Vagina (tissue), 2 donors: ENCODE measurements at regions not wholly inside any gene's neighbourhood (a gene's known extent, or its start where the extent isn't known, plus 50 kb on each side); places are given as distances from the start of the nearest gene placed in this dataset.

Source experiments
- DNase-seq, 2 donors: peaks; one replicate each; pipeline ENCODE4 v3.0.0-alpha.2; 2017; ENCODE audit errors: extremely low spot score in 2 of 2
- H3K27ac ChIP-seq: fragments of 200-600 bp; sonication (generic); one replicate; pipeline ENCODE4 v1.5.1; 2019
- H3K27me3 ChIP-seq: fragments of 200-600 bp; sonication (generic); one replicate; pipeline ENCODE4 v1.5.1; 2019
- H3K36me3 ChIP-seq, 2 donors: fragments of 200-600 bp; sonication (generic); one replicate each; pipeline ENCODE4 v1.5.1; 2017 to 2019
- H3K4me1 ChIP-seq: fragments of 200-600 bp; sonication (generic); one replicate; pipeline ENCODE4 v1.5.1; 2019
- H3K4me3 ChIP-seq, 2 donors: fragments of 200-600 bp; sonication (generic); 1 replicate in 1 of 2; 2 replicates in 1 of 2; pipeline ENCODE4 v1.5.1; 2016 to 2019
- H3K9me3 ChIP-seq: fragments of 200-600 bp; sonication (generic); one replicate; pipeline ENCODE4 v1.5.1; 2019
- CTCF ChIP-seq, 3 experiments: fragments of 450-650 bp in 2 of 3; fragments of 200-600 bp in 1 of 3; sonication (generic) in 1 of 3; IDR thresholded peaks; one replicate each; pipeline ENCODE4 v1.5.1; 2017 to 2019; ENCODE audit warnings: antibody characterized with exemption in 3 of 3, mild to moderate bottlenecking in 2 of 3, moderate library complexity in 2 of 3
- POLR2A ChIP-seq, 2 donors: fragments of 450-650 bp; IDR thresholded peaks; one replicate each; pipeline ENCODE4 v1.6.1; 2017; ENCODE audit warnings: antibody characterized with exemption in 2 of 2, mild to moderate bottlenecking in 2 of 2, moderate library complexity in 2 of 2
- POLR2AphosphoS5 ChIP-seq, 2 donors: sonication (generic); formaldehyde crosslinking; IDR thresholded peaks; one replicate each; pipeline ENCODE4 v1.9.0; 2017; ENCODE audit warnings: antibody characterized with exemption in 2 of 2, mild to moderate bottlenecking in 2 of 2, low read depth in 1 of 2; ENCODE audit not compliant: insufficient read depth in 1 of 2
- intact Hi-C: fragments of 100-400 bp; cut with DNase I; formaldehyde crosslinking; loops from one replicate; pipeline ENCODE4 v1.15.1; 2023

DNA sequence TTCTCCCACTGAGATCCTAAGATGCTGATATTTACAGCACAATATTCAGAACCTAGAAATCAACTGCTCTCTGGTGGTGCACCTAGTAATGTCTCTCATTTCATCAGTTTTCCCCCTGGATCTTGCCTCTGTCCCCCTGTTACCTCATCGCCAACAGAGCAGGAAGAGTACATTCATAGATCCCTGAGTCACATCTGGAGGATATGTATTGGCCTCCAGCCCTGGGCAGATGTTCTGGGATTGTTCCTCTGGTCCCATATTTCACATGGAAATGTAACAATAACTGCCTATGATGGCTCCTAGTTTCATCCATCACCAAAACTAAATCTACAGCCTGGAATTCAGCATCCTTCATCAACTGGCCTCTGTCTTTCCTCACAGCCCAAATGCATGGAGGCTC, 278.8 kb upstream of the SLC14A2 start:
- Histone ChIP-seq H3K36me3 (no peaks in the 10 kb centered on the region), H3K27me3 (no peaks in the 10 kb centered on the region), H3K4me1 (no peaks in the 10 kb centered on the region), H3K4me3 (no peak overlapping the region), H3K27ac (no peak overlapping the region), H3K9me3 (no peaks in the 10 kb centered on the region)
- intact Hi-C loops = no loop called here
- TF ChIP-seq CTCF (IDR thresholded peaks at IDR 0.05) (no peak), POLR2AphosphoS5 (IDR thresholded peaks at IDR 0.05; ENCODE audit: insufficient read depth in 1 of 2, low read depth in 1 of 2) (no peak), POLR2A (IDR thresholded peaks at IDR 0.05) (no peak)
- no peak for DNase-seq

- Histone ChIP-seq H3K27ac (no peak overlapping the region), H3K27me3 (no peaks in the 10 kb centered on the region), H3K4me1 (no peaks in the 10 kb centered on the region), H3K9me3 (no peaks in the 10 kb centered on the region), H3K4me3 (no peak overlapping the region), H3K36me3 (no peaks in the 10 kb centered on the region)
- TF ChIP-seq POLR2A (IDR thresholded peaks at IDR 0.05) = no peak
- no peak for TF ChIP-seq POLR2AphosphoS5 (IDR thresholded peaks at IDR 0.05; ENCODE audit: insufficient read depth in 1 of 2, low read depth in 1 of 2)
- TF ChIP-seq CTCF (IDR thresholded peaks at IDR 0.05) = no peak
- intact Hi-C loops = no loop called here
- no peak for DNase-seq
These were observed 277.8 kb upstream of the SLC14A2 start for GRCh38 chr18:45337477-45337876.

GRCh38 chr18:45339810-45340550, 275.3 kb upstream of the SLC14A2 start:
- intact Hi-C loops = no loop called here
- H3K27ac ChIP-seq = no peak overlapping the region

GRCh38 chr18:45340884-45341283, 274.4 kb upstream of the SLC14A2 start:
- Histone ChIP-seq H3K4me3 (no peak overlapping the region), H3K27ac (no peak overlapping the region), H3K27me3 (no peaks in the 10 kb centered on the region), H3K9me3 (no peaks in the 10 kb centered on the region), H3K4me1 (no peaks in the 10 kb centered on the region), H3K36me3 (no peaks in the 10 kb centered on the region)
- no peak for DNase-seq
- TF ChIP-seq POLR2AphosphoS5 (IDR thresholded peaks at IDR 0.05; ENCODE audit: insufficient read depth in 1 of 2, low read depth in 1 of 2) (no peak), POLR2A (IDR thresholded peaks at IDR 0.05) (no peak)
- intact Hi-C loops = no loop called here

More at GRCh38 chr18:45339810-45340550, 275.3 kb upstream of the SLC14A2 start:
- Histone ChIP-seq H3K4me3 (no peak overlapping the region), H3K4me1 (no peaks in the 10 kb centered on the region), H3K9me3 (no peaks in the 10 kb centered on the region), H3K36me3 (no peaks in the 10 kb centered on the region), H3K27me3 (no peaks in the 10 kb centered on the region)
- no peak for TF ChIP-seq POLR2A (IDR thresholded peaks at IDR 0.05)
- DNase-seq = no peak

DNA sequence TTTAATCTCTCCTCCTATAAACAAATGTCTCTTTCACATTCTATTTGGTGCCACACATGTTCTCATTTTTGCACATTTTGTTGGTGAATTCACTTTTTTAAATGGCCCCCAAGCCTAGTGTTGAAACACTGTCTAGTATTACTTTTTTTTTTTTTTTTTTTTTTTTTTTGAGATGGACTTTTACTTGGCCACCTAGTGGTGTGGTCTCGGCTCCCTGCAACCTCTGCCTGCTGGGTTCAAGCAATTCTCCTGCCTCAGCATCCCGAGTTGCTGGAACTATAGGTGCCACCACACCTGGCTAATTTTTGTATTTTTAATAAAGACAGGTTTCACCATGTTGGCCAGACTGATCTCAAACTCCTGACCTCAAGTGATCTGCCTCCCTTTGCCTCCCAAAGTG, 273.8 kb upstream of the SLC14A2 start:
- no peaks in the 10 kb centered on the region for H3K27me3 ChIP-seq
- no peaks in the 10 kb centered on the region for H3K9me3 ChIP-seq
- H3K27ac ChIP-seq = no peak overlapping the region
- intact Hi-C loops = no loop called here
- no peak for DNase-seq
- no peaks in the 10 kb centered on the region for H3K4me1 ChIP-seq
- TF ChIP-seq CTCF (IDR thresholded peaks at IDR 0.05) = no peak
- TF ChIP-seq POLR2A (IDR thresholded peaks at IDR 0.05) = no peak
- no peak for TF ChIP-seq POLR2AphosphoS5 (IDR thresholded peaks at IDR 0.05; ENCODE audit: insufficient read depth in 1 of 2, low read depth in 1 of 2)
- no peaks in the 10 kb centered on the region for H3K36me3 ChIP-seq
- H3K4me3 ChIP-seq = no peak overlapping the region

DNA sequence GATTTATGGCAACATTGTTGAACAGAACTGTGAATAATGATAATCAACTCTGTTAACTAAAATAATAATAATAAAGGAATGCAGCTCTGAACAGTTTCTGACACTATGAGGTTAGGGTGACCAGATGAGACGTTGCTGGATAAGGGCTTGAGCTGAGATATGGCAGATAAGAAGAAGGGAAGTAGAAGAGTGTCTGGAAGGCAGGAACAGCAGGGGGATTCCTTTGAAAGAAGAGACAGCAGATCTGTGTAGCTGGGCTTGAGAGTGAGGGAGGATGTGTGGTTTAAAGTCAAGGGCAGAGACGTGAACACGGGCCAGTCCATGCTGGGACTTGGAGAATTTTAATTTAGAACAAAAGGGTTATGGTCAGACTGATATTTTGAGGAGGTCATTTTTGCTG, 273.1 kb upstream of the SLC14A2 start:
- no peak overlapping the region for H3K27ac ChIP-seq
- H3K4me3 ChIP-seq = no peak overlapping the region
- no peaks in the 10 kb centered on the region for H3K4me1 ChIP-seq
- intact Hi-C loops = no loop called here
- no peaks in the 10 kb centered on the region for H3K27me3 ChIP-seq
- no peaks in the 10 kb centered on the region for H3K36me3 ChIP-seq
- H3K9me3 ChIP-seq = no peaks in the 10 kb centered on the region
- no peak for DNase-seq
- TF ChIP-seq POLR2A (IDR thresholded peaks at IDR 0.05) (no peak), POLR2AphosphoS5 (IDR thresholded peaks at IDR 0.05; ENCODE audit: insufficient read depth in 1 of 2, low read depth in 1 of 2) (no peak), CTCF (IDR thresholded peaks at IDR 0.05) (no peak)
